HCT116 (cell line): ENCODE measurements at regions not wholly inside any gene's neighbourhood (a gene's known extent, or its start where the extent isn't known, plus 50 kb on each side); places are given as distances from the start of the nearest gene placed in this dataset.

ENCODE experiments used
- ATAC-seq: fragments of 200-7000 bp; cut with Tn5 transposase; 2 replicates; pipeline ENCODE4 v1.9.1; 2020; ENCODE audit warnings: mild to moderate bottlenecking, moderate library complexity
- BruUV-seq: library from RNA; stranded (reverse); fragments of 400-500 nt; replicated peaks from 2 replicates; lab custom pipeline; 2021; lab: Mats Ljungman, UMichigan
- CTCF ChIA-PET: fragments of 300-600 bp; sonication (Branson Sonifier 250); formaldehyde crosslinking; loops from one replicate; lab custom pipeline; 2021; ENCODE audit warnings: antibody characterized with exemption; lab: Charles Lee
- POLR2A ChIA-PET: fragments of 300-600, 350-600 bp; sonication (Branson Sonifier 250); formaldehyde crosslinking; loops from one replicate; lab custom pipeline; 2021; ENCODE audit warnings: antibody characterized with exemption; lab: Charles Lee
- RAD21 ChIA-PET, 2 experiments: fragments of 300-600 bp; sonication (Branson Sonifier 250); formaldehyde crosslinking; loops; one replicate each; lab custom pipeline; 2023; ENCODE audit warnings: low total read pairs in 2 of 2; ENCODE audit not compliant: uncharacterized antibody in 2 of 2, unreplicated experiment in 2 of 2, low non-redundant PET in 1 of 2; lab: Charles Lee
- DNase-seq: peaks from one replicate; pipeline ENCODE4 v3.0.0-alpha.2; 2010; ENCODE audit warnings: low read depth, low spot score
- H2AFZ ChIP-seq: fragments of 200-600 bp; shearing (Covaris generic), sonication (generic); 2 replicates; pipeline ENCODE4 v1.6.1; 2017; ENCODE audit warnings: low read depth, mixed run types, mixed read lengths, antibody characterized with exemption, low read length; ENCODE audit not compliant: poor library complexity, severe bottlenecking
- H3K27ac ChIP-seq: 2 replicates; pipeline ENCODE4 v1.5.1; 2012; ENCODE audit warnings: low read depth, low read length
- H3K27me3 ChIP-seq: fragments of 200-600 bp; sonication (generic); 2 replicates; pipeline ENCODE4 v1.6.1; 2016; ENCODE audit warnings: mixed run types, low read length, mixed read lengths; ENCODE audit not compliant: insufficient read depth
- H3K36me3 ChIP-seq, 2 experiments: fragments of 200-500 bp in 1 of 2; fragments of 200-600 bp in 1 of 2; sonication (Bioruptor generic) in 1 of 2; sonication (generic) in 1 of 2; 2 replicates each; pipeline versions ENCODE4 v1.5.1 to v1.6.1; 2014 to 2016; ENCODE audit warnings: low read length in 2 of 2, inconsistent platforms in 1 of 2, mixed read lengths in 1 of 2, mixed run types in 1 of 2; ENCODE audit not compliant: insufficient read depth in 2 of 2, control insufficient read depth in 1 of 2
- H3K4me1 ChIP-seq, 2 experiments: fragments of 200-600 bp in 1 of 2; sonication (generic) in 1 of 2; 2 replicates each; pipeline versions ENCODE4 v1.5.1 to v1.6.1; 2012 to 2017; ENCODE audit warnings: low read length in 2 of 2, inconsistent platforms in 1 of 2, mild to moderate bottlenecking in 1 of 2, mixed read lengths in 1 of 2, mixed run types in 1 of 2, moderate library complexity in 1 of 2; ENCODE audit not compliant: insufficient read depth in 2 of 2, control insufficient read depth in 1 of 2
- H3K4me2 ChIP-seq: fragments of 200-600 bp; sonication (generic); 2 replicates; pipeline ENCODE4 v1.6.1; 2017; ENCODE audit warnings: mixed run types, low read length, mixed read lengths
- H3K4me3 ChIP-seq, 2 experiments: fragments of 200-600 bp in 1 of 2; sonication (generic) in 1 of 2; replicated peaks in 1 of 2; 2 replicates each; pipeline ENCODE4 v1.5.1; 2011 to 2016; ENCODE audit warnings: low read length in 2 of 2, control low read depth in 1 of 2, low read depth in 1 of 2, mild to moderate bottlenecking in 1 of 2, mixed read lengths in 1 of 2, mixed run types in 1 of 2
- H3K79me2 ChIP-seq: fragments of 200-600 bp; sonication (generic); 2 replicates; pipeline ENCODE4 v1.6.1; 2017; ENCODE audit warnings: mild to moderate bottlenecking, mixed run types, low read length, moderate library complexity, mixed read lengths; ENCODE audit not compliant: insufficient read depth
- H3K9ac ChIP-seq: fragments of 200-600 bp; sonication (generic); 2 replicates; pipeline ENCODE4 v1.6.1; 2016; ENCODE audit warnings: low read length, mixed read lengths
- H3K9me2 ChIP-seq: fragments of 200-600 bp; sonication (generic), shearing (Covaris generic); 2 replicates; pipeline ENCODE4 v1.6.1; 2017; ENCODE audit warnings: mixed run types, mild to moderate bottlenecking, moderate library complexity; ENCODE audit not compliant: insufficient read depth
- H3K9me3 ChIP-seq, 2 experiments: fragments of 200-500 bp in 1 of 2; fragments of 200-600 bp in 1 of 2; sonication (Bioruptor generic) in 1 of 2; sonication (generic) in 1 of 2; 2 replicates each; pipeline ENCODE4 v1.6.1; 2014 to 2017; ENCODE audit warnings: low read length in 2 of 2, mixed read lengths in 2 of 2, inconsistent platforms in 1 of 2, low read depth in 1 of 2, mild to moderate bottlenecking in 1 of 2, mixed run types in 1 of 2, moderate library complexity in 1 of 2; ENCODE audit not compliant: control insufficient read depth in 1 of 2, insufficient read depth in 1 of 2
- H4K20me1 ChIP-seq: fragments of 200-600 bp; sonication (generic), shearing (Covaris generic); 2 replicates; pipeline ENCODE4 v1.6.1; 2017; ENCODE audit warnings: mixed run types, mild to moderate bottlenecking, moderate library complexity; ENCODE audit not compliant: insufficient read depth
- ATF3 ChIP-seq: IDR thresholded peaks from 2 replicates; pipeline ENCODE4 v1.6.1; 2012
- CBX3 ChIP-seq: IDR thresholded peaks from 2 replicates; pipeline ENCODE4 v1.6.1; 2012; ENCODE audit warnings: low read depth
- CEBPB ChIP-seq: IDR thresholded peaks from 2 replicates; pipeline ENCODE4 v1.6.1; 2012; ENCODE audit warnings: low read depth
- ELF1 ChIP-seq: IDR thresholded peaks from 2 replicates; pipeline ENCODE4 v1.6.1; 2012; ENCODE audit warnings: low read depth, borderline replicate concordance
- EZH2 ChIP-seq: fragments of 200-600 bp; sonication (generic); IDR thresholded peaks from 2 replicates; pipeline ENCODE4 v1.6.1; 2017; ENCODE audit warnings: antibody characterized with exemption, mixed run types
- FOSL1 ChIP-seq: IDR thresholded peaks from 2 replicates; pipeline ENCODE4 v1.6.1; 2012; ENCODE audit warnings: low read depth
- JUND ChIP-seq: IDR thresholded peaks from 2 replicates; pipeline ENCODE4 v1.6.1; 2012
- POLR2A ChIP-seq: IDR thresholded peaks from 2 replicates; pipeline ENCODE4 v1.7.0; 2011; ENCODE audit warnings: borderline replicate concordance; ENCODE audit not compliant: insufficient read depth, insufficient read length; ENCODE audit errors: extremely low read depth
- POLR2AphosphoS5 ChIP-seq: IDR thresholded peaks from 2 replicates; pipeline ENCODE4 v1.6.1; 2011; ENCODE audit warnings: mild to moderate bottlenecking, low read depth, low read length, moderate library complexity
- RAD21 ChIP-seq: IDR thresholded peaks from 2 replicates; pipeline ENCODE4 v1.6.1; 2012; ENCODE audit warnings: low read depth, mild to moderate bottlenecking
- REST ChIP-seq: IDR thresholded peaks from 2 replicates; pipeline ENCODE4 v1.6.1; 2012; ENCODE audit warnings: low read depth
- SIN3A ChIP-seq: IDR thresholded peaks from 2 replicates; pipeline ENCODE4 v1.6.1; 2012; ENCODE audit warnings: low read depth
- ZBTB33 ChIP-seq: IDR thresholded peaks from 2 replicates; pipeline ENCODE4 v1.6.1; 2011; ENCODE audit warnings: mild to moderate bottlenecking, low read length, moderate library complexity; ENCODE audit not compliant: insufficient replicate concordance; ENCODE audit errors: extremely low read depth
- ZFX ChIP-seq: fragments of 450-650 bp; IDR thresholded peaks from 2 replicates; pipeline ENCODE4 v1.6.1; 2017
- intact Hi-C: fragments of 100-400 bp; cut with micrococcal nuclease; formaldehyde crosslinking; loops from 2 replicates; pipeline ENCODE4 v1.10.0; 2022
- TF ChIP-seq, protein P1 (sequence below), 3 experiments: fragments of 200-600 bp in 1 of 3; sonication (generic) in 1 of 3; IDR thresholded peaks in 2 of 3; conservative IDR thresholded peaks in 1 of 3; 2 replicates each; pipeline ENCODE4 v1.5.1; 2012 to 2017; ENCODE audit warnings: low read depth in 2 of 3, low read length in 2 of 3, antibody characterized with exemption in 1 of 3, borderline replicate concordance in 1 of 3, control low read depth in 1 of 3, mild to moderate bottlenecking in 1 of 3, mixed read lengths in 1 of 3, mixed run types in 1 of 3, moderate library complexity in 1 of 3; ENCODE audit not compliant: insufficient read depth in 1 of 3

GRCh38 chrX:142891046-142891445, 134.7 kb upstream of the SPANXN4 start:
- no peak overlapping the region for H3K27ac ChIP-seq
- no peak for TF ChIP-seq POLR2AphosphoS5
- no peak for TF ChIP-seq POLR2A
- no peak for TF ChIP-seq SIN3A
- no peak for TF ChIP-seq JUND
- no peak for TF ChIP-seq ELF1
- TF ChIP-seq CBX3, result no peak
- no peak for TF ChIP-seq CEBPB
- TF ChIP-seq REST, result no peak
- no peak for TF ChIP-seq ZBTB33
- no peak for TF ChIP-seq ATF3
- no peak for TF ChIP-seq ZFX
- TF ChIP-seq EZH2, result no peak
- TF ChIP-seq, protein P1, sequence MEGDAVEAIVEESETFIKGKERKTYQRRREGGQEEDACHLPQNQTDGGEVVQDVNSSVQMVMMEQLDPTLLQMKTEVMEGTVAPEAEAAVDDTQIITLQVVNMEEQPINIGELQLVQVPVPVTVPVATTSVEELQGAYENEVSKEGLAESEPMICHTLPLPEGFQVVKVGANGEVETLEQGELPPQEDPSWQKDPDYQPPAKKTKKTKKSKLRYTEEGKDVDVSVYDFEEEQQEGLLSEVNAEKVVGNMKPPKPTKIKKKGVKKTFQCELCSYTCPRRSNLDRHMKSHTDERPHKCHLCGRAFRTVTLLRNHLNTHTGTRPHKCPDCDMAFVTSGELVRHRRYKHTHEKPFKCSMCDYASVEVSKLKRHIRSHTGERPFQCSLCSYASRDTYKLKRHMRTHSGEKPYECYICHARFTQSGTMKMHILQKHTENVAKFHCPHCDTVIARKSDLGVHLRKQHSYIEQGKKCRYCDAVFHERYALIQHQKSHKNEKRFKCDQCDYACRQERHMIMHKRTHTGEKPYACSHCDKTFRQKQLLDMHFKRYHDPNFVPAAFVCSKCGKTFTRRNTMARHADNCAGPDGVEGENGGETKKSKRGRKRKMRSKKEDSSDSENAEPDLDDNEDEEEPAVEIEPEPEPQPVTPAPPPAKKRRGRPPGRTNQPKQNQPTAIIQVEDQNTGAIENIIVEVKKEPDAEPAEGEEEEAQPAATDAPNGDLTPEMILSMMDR (IDR thresholded peaks at IDR 0.05 in 2 of 3, conservative IDR thresholded peaks at IDR 0.05 in 1 of 3; ENCODE audit: borderline replicate concordance in 1 of 3, insufficient read depth in 1 of 3, low read depth in 2 of 3, low read length in 2 of 3), result no peak
- no peak for TF ChIP-seq FOSL1
- TF ChIP-seq RAD21, result no peak
- H3K27me3 ChIP-seq, result no peaks in the 10 kb centered on the region
- intact Hi-C loops, result no loop called here
- H3K9ac ChIP-seq, result no peak overlapping the region
- ChIA-PET RAD21 (no interaction called here), CTCF (no interaction called here), POLR2A (no interaction called here)
- H2AFZ ChIP-seq, result no peak overlapping the region
- no TSS peak for BruUV-seq
- H3K9me2 ChIP-seq, result no peaks in the 10 kb centered on the region
- DNase-seq (no peak), ATAC-seq (no peak)
- H3K79me2 ChIP-seq, result no peaks in the 10 kb centered on the region
- H3K36me3 ChIP-seq, result no peaks in the 10 kb centered on the region
- no peaks in the 10 kb centered on the region for H3K4me1 ChIP-seq
- H3K4me3 ChIP-seq, result no peak overlapping the region
- H3K4me2 ChIP-seq, result no peak overlapping the region
- no peaks in the 10 kb centered on the region for H3K9me3 ChIP-seq
- H4K20me1 ChIP-seq, result no peaks in the 10 kb centered on the region
